ENCODE measurements at regions not wholly inside any gene's neighbourhood (a gene's known extent, or its start where the extent isn't known, plus 50 kb on each side); places are given as distances from the start of the nearest gene placed in this dataset.

DNA sequence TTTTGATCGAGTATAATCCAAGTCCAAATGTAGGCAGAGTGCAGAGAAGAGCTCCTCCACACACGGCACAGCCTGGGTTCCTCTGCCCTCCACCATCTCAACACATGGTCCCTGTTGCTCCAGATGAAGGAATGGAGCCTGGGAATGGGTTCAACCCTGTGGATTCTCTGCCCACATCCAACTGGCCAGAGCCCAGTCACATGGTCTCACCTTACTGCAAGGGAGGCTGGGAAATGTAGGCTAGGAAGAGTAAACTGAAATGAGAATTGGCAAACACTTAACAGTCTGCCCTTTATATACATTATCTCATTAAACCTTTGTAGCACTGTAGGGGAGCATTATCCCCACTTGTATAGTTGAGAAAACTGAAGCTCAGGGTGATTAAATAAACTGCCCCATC is 60.1 kb upstream of the RAB4A start:
- H3K4me1 ChIP-seq, result no peaks in the 10 kb centered on the region
- H3K27me3 ChIP-seq, result 0 out of 2 replicates have a peak, but pooled peaks cover 3% of the 10 kb centered on the region
- DNase-seq, result no peak
- no peak overlapping the region for H3K4me3 ChIP-seq
- no peaks in the 10 kb centered on the region for H3K9me3 ChIP-seq (replicated peaks)
- no peaks in the 10 kb centered on the region for H3K36me3 ChIP-seq
- H3K27ac ChIP-seq, result no peak overlapping the region

DNA sequence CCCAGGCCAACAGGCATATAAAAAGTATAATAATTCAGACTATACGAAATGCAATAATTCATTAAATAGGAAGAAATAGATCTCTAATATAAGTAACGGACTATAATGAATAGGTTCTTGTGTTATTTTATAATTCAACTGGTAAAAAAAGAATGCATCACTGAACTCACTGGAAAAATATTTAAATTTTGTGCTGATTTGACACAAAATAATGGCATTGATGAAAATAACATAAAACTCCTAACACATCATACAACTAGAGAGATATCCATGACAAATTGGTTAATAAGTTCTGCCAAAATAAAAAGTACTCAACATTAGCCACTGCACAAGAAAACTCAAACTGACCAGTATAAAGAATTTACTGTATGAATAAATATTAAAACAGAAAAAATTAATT is 57.1 kb upstream of the RAB4A start:
- Histone ChIP-seq H3K4me1 (no peaks in the 10 kb centered on the region), H3K27ac (no peak overlapping the region), H3K4me3 (no peak overlapping the region), H3K27me3 (0 out of 2 replicates have a peak, but pooled peaks cover 3% of the 10 kb centered on the region), H3K9me3 (replicated peaks) (no peaks in the 10 kb centered on the region), H3K36me3 (no peaks in the 10 kb centered on the region)
- DNase-seq, result no peak

DNA sequence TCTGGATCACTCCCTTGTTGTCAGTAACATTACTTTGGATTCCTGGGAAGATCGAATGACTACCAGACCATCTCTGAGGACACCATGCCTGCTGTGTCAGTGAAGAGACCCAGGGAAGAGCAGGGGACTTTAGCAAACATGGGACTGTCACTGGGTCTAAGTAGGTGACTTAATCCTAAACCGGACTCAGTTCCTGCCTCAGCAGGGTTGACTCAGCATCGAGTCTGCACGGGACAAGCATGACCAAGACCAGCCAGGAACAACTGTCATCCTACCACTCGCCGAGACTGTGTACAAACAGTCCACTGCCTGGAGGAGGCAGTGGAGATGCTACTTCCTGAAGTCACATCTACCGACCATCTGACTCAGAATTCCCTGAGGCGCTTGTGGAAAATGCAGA is 53.2 kb upstream of the RAB4A start:
- peaks cover 12% of the 10 kb centered on the region for H3K4me1 ChIP-seq
- H3K4me3 ChIP-seq, result no peak overlapping the region
- no peak for DNase-seq
- H3K9me3 ChIP-seq (replicated peaks), result no peaks in the 10 kb centered on the region
- no peaks in the 10 kb centered on the region for H3K36me3 ChIP-seq
- H3K27ac ChIP-seq, result no peak overlapping the region
- H3K27me3 ChIP-seq, result peaks cover 3% of the 10 kb centered on the region; the same call in 1 of the 2 replicates

DNA sequence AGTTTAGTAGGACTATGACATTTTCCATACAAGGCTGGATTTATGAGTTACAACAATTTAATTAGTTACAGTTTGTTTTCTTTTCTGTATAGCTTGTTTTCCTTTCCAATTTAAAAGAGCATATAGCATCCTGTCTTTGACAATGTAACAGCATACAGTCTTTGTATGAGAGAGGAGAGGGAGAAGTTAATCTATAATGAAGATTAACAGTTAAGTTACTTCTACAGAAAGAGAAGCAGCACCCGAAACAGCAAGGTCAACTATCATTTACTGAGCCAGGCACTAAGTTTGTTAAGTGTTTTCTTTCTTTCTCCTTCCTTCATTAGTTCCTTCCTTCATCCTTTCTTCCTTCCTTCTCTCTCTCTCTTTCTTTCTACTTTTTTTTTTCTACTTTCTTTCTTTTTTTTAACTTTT is 52.3 kb upstream of the RAB4A start:
- Histone ChIP-seq H3K9me3 (replicated peaks) (no peaks in the 10 kb centered on the region), H3K4me1 (peaks cover 12% of the 10 kb centered on the region), H3K27me3 (peaks cover 3% of the 10 kb centered on the region; the same call in 1 of the 2 replicates), H3K27ac (no peak overlapping the region), H3K36me3 (no peaks in the 10 kb centered on the region), H3K4me3 (no peak overlapping the region)
- DNase-seq, result no peak

DNA sequence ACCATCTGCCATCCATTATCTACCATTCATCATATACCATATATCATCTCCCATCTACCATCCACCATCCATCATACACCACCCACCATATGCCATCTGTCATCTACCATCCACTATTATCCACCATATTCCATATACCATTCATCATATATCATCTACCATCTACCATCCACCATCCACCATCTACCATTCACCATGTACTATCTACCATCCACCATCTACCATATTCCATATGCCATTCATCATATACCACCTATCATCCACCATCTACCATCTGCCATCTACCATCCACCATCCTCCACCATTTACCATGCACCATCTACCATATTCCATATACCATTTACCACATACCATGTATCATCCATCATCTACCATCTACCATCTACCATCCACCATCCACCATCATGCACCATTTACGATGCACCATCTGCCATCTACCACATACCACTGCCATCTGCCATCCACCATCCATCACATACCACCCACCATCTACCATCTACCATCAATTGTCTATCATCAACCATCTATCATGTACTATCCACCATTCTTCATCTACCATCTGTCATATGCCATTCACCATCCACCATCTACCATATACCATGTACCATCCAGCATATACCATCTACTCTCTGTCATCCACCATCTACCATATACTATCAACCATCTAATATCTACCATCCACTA is 50.6 kb upstream of the RAB4A start:
- no peaks in the 10 kb centered on the region for H3K36me3 ChIP-seq
- H3K4me3 ChIP-seq, result no peak overlapping the region
- no peak for DNase-seq
- peaks cover 3% of the 10 kb centered on the region; the same call in 1 of the 2 replicates for H3K27me3 ChIP-seq
- no peaks in the 10 kb centered on the region for H3K9me3 ChIP-seq (replicated peaks)
- peaks cover 21% of the 10 kb centered on the region for H3K4me1 ChIP-seq
- H3K27ac ChIP-seq, result no peak overlapping the region

DNA sequence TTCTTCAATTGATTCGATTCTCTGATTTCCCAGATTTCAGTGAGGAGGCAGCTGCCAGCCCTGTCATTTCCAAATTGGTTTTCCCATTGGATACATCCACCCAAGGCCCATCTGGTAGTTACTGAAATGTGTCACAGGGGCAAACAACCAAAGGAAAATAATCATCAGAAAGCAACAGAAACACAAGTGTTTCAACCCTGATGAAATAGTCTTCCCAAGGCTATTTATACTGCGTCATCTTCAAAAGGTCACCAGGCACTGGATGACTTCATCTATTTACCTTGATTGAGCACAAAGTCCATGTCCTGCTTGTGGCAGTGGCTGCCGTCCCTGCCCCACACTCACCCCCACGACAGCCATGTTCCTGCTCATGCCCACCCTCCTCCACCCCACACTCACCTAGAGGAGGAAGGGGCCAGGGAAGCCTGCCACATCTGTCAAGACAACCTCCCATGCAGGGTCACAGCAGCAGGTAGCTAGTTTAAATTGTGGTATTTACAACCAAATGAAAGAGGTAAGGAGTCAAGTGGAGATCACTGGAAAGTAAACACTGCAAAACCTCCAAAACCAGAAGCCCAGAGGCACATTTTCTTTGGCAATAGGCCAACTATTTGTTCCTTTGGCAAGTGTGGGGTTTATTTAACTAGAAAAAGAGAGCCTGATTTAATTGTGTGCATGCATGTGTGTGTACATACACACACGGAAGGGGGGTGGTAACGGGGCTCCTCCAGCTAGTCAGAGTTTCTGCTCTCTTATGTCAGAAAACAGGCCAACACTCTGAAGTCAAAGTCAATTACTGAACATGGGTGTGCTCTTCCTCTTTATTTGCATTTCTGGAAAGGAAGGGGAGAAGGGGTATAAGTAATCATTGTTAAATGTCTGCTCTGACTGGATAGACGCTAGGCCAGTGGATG is 49.5 kb upstream of the RAB4A start:
- Histone ChIP-seq H3K27me3 (no peaks in the 10 kb centered on the region; the same call in 1 of the 2 replicates), H3K4me1 (peaks cover 21% of the 10 kb centered on the region), H3K36me3 (no peaks in the 10 kb centered on the region), H3K4me3 (no peak overlapping the region), H3K27ac (no peak overlapping the region), H3K9me3 (replicated peaks) (no peaks in the 10 kb centered on the region)
- peak; percentile 61 to 86 for DNase-seq
